Left ventricle myocardium inferior (tissue), 1 donor: ENCODE measurements at regions not wholly inside any gene's neighbourhood (a gene's known extent, or its start where the extent isn't known, plus 50 kb on each side); places are given as distances from the start of the nearest gene placed in this dataset.

ENCODE experiments used
- DNase-seq: peaks from one replicate; pipeline ENCODE4 v3.0.0-alpha.2; 2020
- H3K27ac ChIP-seq: fragments of 200-600 bp; replicated peaks from 2 replicates; pipeline ENCODE4 v1.8.0; 2021
- H3K27me3 ChIP-seq: fragments of 200-600 bp; 2 replicates; pipeline ENCODE4 v1.8.0; 2021; ENCODE audit warnings: low read depth
- H3K36me3 ChIP-seq: fragments of 200-600 bp; 2 replicates; pipeline ENCODE4 v1.8.0; 2021
- H3K4me1 ChIP-seq: fragments of 200-600 bp; 2 replicates; pipeline ENCODE4 v1.8.0; 2021
- H3K4me3 ChIP-seq: fragments of 200-600 bp; 2 replicates; pipeline ENCODE4 v1.8.0; 2021; ENCODE audit warnings: mild to moderate bottlenecking, moderate library complexity
- H3K9me3 ChIP-seq: fragments of 200-600 bp; replicated peaks from 2 replicates; pipeline ENCODE4 v1.8.0; 2021
- CTCF ChIP-seq: fragments of 200-600 bp; IDR thresholded peaks from 2 replicates; pipeline ENCODE4 v1.8.0; 2021; ENCODE audit warnings: antibody characterized with exemption, mild to moderate bottlenecking, borderline replicate concordance
- intact Hi-C: fragments of 100-400 bp; cut with micrococcal nuclease; formaldehyde crosslinking; loops from one replicate; pipeline ENCODE4 v1.11.0; 2022
- donor health status: DM: no; HTN: yes; CAD: no; lungs with severe emphysema.

DNA sequence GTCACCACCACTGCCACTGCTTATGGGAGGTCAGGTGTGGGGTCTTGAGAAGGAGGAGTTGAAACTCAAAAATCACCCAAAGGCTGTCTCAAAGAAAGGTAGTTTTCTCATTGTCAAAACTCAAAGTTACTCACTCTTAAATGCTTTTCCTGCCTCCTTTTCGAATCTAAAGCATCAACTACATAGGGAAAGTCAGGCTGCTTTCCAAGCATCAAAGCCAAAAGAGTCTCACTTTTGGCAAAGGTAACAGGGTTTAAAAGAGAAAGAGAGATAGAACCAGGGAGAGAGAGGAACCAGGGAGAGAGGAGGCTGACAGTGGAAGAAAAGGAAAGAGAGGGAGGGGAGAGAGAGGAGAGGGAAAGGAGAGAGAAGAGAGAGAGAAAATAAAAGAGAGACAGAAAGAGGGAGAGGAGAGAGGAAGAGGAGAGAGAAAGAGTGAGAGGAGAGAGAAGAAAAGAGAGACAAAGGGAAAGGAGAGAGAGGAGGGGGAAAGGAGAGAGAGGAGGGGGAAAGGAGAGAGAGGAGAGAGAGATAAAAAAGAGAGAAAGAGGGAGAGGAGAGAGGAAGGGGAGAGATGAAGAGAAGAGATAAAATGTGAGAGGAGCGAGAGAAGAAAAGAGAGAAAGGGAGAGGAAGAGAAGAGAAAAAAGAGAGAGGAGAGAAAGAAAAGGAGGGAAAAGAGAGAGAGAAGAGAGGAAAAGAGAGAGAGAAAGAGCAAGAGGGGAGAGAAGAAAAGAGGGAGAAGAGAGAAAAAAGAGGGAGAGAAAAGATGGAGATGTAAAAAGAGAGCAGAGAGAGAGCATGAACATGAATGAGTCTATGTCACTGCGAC lies 262.0 kb upstream of the TSHZ3 start:
- intact Hi-C loops = no loop called here
- DNase-seq = no peak
- Histone ChIP-seq H3K4me3 (no peak overlapping the region), H3K36me3 (no peaks in the 10 kb centered on the region), H3K9me3 (no peaks in the 10 kb centered on the region), H3K27ac (no peak overlapping the region), H3K4me1 (no peaks in the 10 kb centered on the region), H3K27me3 (peaks cover 39% of the 10 kb centered on the region)
- TF ChIP-seq CTCF = no peak

GRCh38 chr19:31612873-31613272 lies 263.6 kb upstream of the TSHZ3 start:
- DNase-seq = no peak
- Histone ChIP-seq H3K36me3 (no peaks in the 10 kb centered on the region), H3K4me3 (no peak overlapping the region), H3K4me1 (no peaks in the 10 kb centered on the region), H3K27ac (no peak overlapping the region), H3K27me3 (peaks cover 25% of the 10 kb centered on the region), H3K9me3 (no peaks in the 10 kb centered on the region)
- intact Hi-C loops = no loop called here
- no peak for TF ChIP-seq CTCF

- Histone ChIP-seq H3K4me1 (no peaks in the 10 kb centered on the region), H3K36me3 (no peaks in the 10 kb centered on the region), H3K9me3 (no peaks in the 10 kb centered on the region), H3K27ac (no peak overlapping the region), H3K4me3 (no peak overlapping the region), H3K27me3 (peaks cover 24% of the 10 kb centered on the region)
- DNase-seq = peak; percentile 13
- intact Hi-C loops = no loop called here
- no peak for TF ChIP-seq CTCF
Measured at GRCh38 chr19:31613683-31614219, 264.5 kb upstream of the TSHZ3 start.

- Histone ChIP-seq H3K27ac (no peak overlapping the region), H3K4me1 (no peaks in the 10 kb centered on the region), H3K9me3 (peaks cover under 1% of the 10 kb centered on the region), H3K27me3 (peaks cover 4% of the 10 kb centered on the region), H3K4me3 (no peak overlapping the region), H3K36me3 (no peaks in the 10 kb centered on the region)
- intact Hi-C loops = no loop called here
- no peak for DNase-seq
- no peak for TF ChIP-seq CTCF
Measured at GRCh38 chr19:31616031-31616430, 266.8 kb upstream of the TSHZ3 start.

DNA sequence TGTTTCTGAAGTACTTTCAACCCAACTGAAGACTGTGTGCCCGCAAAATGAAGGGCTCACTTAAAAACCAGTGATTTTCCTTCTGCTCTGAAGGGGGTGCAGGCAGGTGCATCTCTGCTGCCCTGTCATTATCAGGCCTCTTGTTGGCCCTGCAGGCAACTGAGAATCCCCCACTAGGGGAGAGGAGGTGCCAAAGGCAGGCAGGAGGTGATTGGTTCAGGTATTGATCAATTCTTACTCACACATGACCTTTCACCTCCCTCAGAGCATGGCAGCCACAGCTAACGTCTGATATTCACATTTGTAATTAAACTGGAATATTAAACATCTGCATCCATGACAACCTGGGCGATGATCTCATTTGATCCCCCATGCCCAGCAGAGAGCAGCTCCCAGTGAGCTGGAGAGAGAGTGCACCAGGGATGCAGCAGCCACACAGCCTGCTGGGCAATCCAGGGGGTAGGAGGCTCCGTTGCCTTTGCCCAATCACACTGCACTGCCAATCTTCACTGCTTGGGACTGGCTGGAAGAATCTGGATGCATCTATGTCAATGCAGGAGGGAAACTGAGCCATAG lies 267.9 kb upstream of the TSHZ3 start:
- peaks cover 4% of the 10 kb centered on the region for H3K27me3 ChIP-seq
- no peaks in the 10 kb centered on the region for H3K4me1 ChIP-seq
- intact Hi-C loops = no loop called here
- H3K9me3 ChIP-seq = peaks cover 10% of the 10 kb centered on the region
- no peak overlapping the region for H3K27ac ChIP-seq
- DNase-seq = no peak
- no peak for TF ChIP-seq CTCF
- H3K36me3 ChIP-seq = no peaks in the 10 kb centered on the region
- H3K4me3 ChIP-seq = no peak overlapping the region
